ENCODE measurements at regions not wholly inside any gene's neighbourhood (a gene's known extent, or its start where the extent isn't known, plus 50 kb on each side); places are given as distances from the start of the nearest gene placed in this dataset.

DNA sequence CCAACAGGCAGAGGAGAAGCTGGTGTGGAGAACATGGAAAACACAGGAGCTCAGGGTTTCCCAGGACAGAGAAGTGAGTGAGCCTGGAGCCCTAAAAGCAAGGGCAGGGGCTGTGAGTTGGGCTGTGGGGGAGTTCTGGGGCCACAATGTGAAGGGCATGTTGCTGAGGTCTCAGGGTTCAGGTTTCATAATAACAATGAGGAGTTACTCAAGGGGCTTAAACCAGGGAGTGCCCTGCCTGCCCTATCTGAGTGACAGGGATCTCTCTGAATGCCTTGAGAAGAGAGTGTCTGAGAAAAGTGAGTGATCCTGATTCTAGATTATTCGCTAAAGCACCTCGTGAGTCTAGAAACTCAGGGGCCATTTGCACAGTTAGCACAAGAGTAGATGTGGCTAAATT lies 129.6 kb downstream of the VPREB1 start:
- H2BK120ac ChIP-seq (ENCODE audit: low read depth, low read length): no peak overlapping the region
- no TSS peak for BruUV-seq (replicated peaks)
- H4K8ac ChIP-seq (ENCODE audit: low read depth in 2 of 2, low read length in 2 of 2): no peak overlapping the region
- no peak overlapping the region for H3K18ac ChIP-seq (ENCODE audit: low read depth, low read length)
- H2BK15ac ChIP-seq (ENCODE audit: low read depth, low read length): no peak overlapping the region
- H3K27me3 ChIP-seq (ENCODE audit: control insufficient read depth, insufficient read depth, low read length): peaks cover 14% of the 10 kb centered on the region; the same call in 1 of the 2 replicates
- H3K9me3 ChIP-seq (ENCODE audit: control insufficient read depth, insufficient read depth, low read length): no peaks in the 10 kb centered on the region
- H3K9ac ChIP-seq (ENCODE audit: low read depth, low read length): no peak overlapping the region
- H3K4me3 ChIP-seq (ENCODE audit: insufficient read depth, low read depth, low read length): no peak overlapping the region
- H3K27ac ChIP-seq (ENCODE audit: insufficient read depth, low read length): no peak overlapping the region
- no peaks in the 10 kb centered on the region for H3K79me1 ChIP-seq (ENCODE audit: low read depth in 1 of 2, low read length in 2 of 2)
- H3K23ac ChIP-seq (ENCODE audit: low read depth, low read length): no peak overlapping the region
- H3K56ac ChIP-seq (ENCODE audit: extremely low read depth, insufficient read depth, low read length): no peak overlapping the region
- no peak overlapping the region for H3K4me2 ChIP-seq (ENCODE audit: low read depth, low read length)
- dilution Hi-C loops (cut with HindIII; ENCODE audit: low sequenced_read_pairs, unreplicated experiment) (no loop called here), intact Hi-C loops (cut with micrococcal nuclease) (loop anchor here (1.0 kb wide), 1 partner anchor 22 kb away; no protein-coding TSS in a partner anchor), in situ Hi-C loops (cut with MboI; ENCODE audit: low sequenced_read_pairs) (no loop called here)
- no peak overlapping the region for H4K91ac ChIP-seq (ENCODE audit: insufficient read depth, low read depth, low read length)
- H2AK5ac ChIP-seq (ENCODE audit: low read depth, low read length): no peak overlapping the region
- no peak overlapping the region for H2AK9ac ChIP-seq (replicated peaks; ENCODE audit: low read depth, low read length, poor library complexity)
- no peaks in the 10 kb centered on the region for H3K9me1 ChIP-seq (ENCODE audit: insufficient read depth, low read length)
- DNase-seq: no peak
- ATAC-seq (ENCODE audit: low read depth): no peak
- H2AFZ ChIP-seq (replicated peaks; ENCODE audit: low read length, poor library complexity): no peak overlapping the region
- CTCF ChIA-PET: no interaction called here
- POLR2A ChIA-PET (ENCODE audit: unreplicated experiment): no interaction called here
- no peaks in the 10 kb centered on the region for H3K36me3 ChIP-seq (ENCODE audit: control insufficient read depth, insufficient read depth, low read length)
- H4K20me1 ChIP-seq (ENCODE audit: insufficient read depth, low read length): no peaks in the 10 kb centered on the region
- no peak overlapping the region for H2BK20ac ChIP-seq (ENCODE audit: low read depth, low read length)
- no peak overlapping the region for H2BK5ac ChIP-seq (ENCODE audit: low read depth, low read length, poor library complexity, severe bottlenecking)
- H4K5ac ChIP-seq (ENCODE audit: low read depth, low read length): no peak overlapping the region
- TF ChIP-seq, protein P1, sequence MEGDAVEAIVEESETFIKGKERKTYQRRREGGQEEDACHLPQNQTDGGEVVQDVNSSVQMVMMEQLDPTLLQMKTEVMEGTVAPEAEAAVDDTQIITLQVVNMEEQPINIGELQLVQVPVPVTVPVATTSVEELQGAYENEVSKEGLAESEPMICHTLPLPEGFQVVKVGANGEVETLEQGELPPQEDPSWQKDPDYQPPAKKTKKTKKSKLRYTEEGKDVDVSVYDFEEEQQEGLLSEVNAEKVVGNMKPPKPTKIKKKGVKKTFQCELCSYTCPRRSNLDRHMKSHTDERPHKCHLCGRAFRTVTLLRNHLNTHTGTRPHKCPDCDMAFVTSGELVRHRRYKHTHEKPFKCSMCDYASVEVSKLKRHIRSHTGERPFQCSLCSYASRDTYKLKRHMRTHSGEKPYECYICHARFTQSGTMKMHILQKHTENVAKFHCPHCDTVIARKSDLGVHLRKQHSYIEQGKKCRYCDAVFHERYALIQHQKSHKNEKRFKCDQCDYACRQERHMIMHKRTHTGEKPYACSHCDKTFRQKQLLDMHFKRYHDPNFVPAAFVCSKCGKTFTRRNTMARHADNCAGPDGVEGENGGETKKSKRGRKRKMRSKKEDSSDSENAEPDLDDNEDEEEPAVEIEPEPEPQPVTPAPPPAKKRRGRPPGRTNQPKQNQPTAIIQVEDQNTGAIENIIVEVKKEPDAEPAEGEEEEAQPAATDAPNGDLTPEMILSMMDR (conservative IDR thresholded peaks at IDR 0.05; ENCODE audit: low read depth, low read length): no peak
- TF ChIP-seq RAD21 (IDR thresholded peaks at IDR 0.05; ENCODE audit: low read length): no peak
- no peak for TF ChIP-seq MAZ (IDR thresholded peaks at IDR 0.05; ENCODE audit: borderline replicate concordance, low read depth, low read length)
- no peak for TF ChIP-seq MXI1 (IDR thresholded peaks at IDR 0.05; ENCODE audit: borderline replicate concordance, low read depth, low read length)
- TF ChIP-seq BHLHE40 (IDR thresholded peaks at IDR 0.05; ENCODE audit: low read depth, low read length): no peak
- no peak for TF ChIP-seq RCOR1 (IDR thresholded peaks at IDR 0.05; ENCODE audit: insufficient replicate concordance, low read length)
- TF ChIP-seq POLR2A (IDR thresholded peaks at IDR 0.05; ENCODE audit: low read depth, low read length): no peak
- TF ChIP-seq, protein P2, sequence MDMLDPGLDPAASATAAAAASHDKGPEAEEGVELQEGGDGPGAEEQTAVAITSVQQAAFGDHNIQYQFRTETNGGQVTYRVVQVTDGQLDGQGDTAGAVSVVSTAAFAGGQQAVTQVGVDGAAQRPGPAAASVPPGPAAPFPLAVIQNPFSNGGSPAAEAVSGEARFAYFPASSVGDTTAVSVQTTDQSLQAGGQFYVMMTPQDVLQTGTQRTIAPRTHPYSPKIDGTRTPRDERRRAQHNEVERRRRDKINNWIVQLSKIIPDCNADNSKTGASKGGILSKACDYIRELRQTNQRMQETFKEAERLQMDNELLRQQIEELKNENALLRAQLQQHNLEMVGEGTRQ (IDR thresholded peaks at IDR 0.05; ENCODE audit: low read depth, low read length): no peak
- no peak for TF ChIP-seq CEBPB (IDR thresholded peaks at IDR 0.05; ENCODE audit: low read depth, low read length)
- no peak for TF ChIP-seq SMC3 (IDR thresholded peaks at IDR 0.05; ENCODE audit: low read depth, low read length)
- no peak for TF ChIP-seq CHD1 (IDR thresholded peaks at IDR 0.05; ENCODE audit: low read depth, low read length)
- TF ChIP-seq FOS (IDR thresholded peaks at IDR 0.05; ENCODE audit: low read depth, low read length): no peak
- TF ChIP-seq MAFK (IDR thresholded peaks at IDR 0.05; ENCODE audit: low read depth, low read length): no peak
- no peak for TF ChIP-seq RFX5 (IDR thresholded peaks at IDR 0.05; ENCODE audit: low read depth, low read length)
- no peak for TF ChIP-seq NFE2L2 (IDR thresholded peaks at IDR 0.05; ENCODE audit: low read depth, low read length)
- TF ChIP-seq, protein P3, sequence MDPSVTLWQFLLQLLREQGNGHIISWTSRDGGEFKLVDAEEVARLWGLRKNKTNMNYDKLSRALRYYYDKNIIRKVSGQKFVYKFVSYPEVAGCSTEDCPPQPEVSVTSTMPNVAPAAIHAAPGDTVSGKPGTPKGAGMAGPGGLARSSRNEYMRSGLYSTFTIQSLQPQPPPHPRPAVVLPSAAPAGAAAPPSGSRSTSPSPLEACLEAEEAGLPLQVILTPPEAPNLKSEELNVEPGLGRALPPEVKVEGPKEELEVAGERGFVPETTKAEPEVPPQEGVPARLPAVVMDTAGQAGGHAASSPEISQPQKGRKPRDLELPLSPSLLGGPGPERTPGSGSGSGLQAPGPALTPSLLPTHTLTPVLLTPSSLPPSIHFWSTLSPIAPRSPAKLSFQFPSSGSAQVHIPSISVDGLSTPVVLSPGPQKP (IDR thresholded peaks at IDR 0.05; ENCODE audit: borderline replicate concordance, low read depth, low read length): no peak
- H3K4ac ChIP-seq (ENCODE audit: low read depth, low read length): no peak overlapping the region
- H3K4me1 ChIP-seq (ENCODE audit: control insufficient read depth, insufficient read depth, low read length): no peaks in the 10 kb centered on the region
- WGBS, 2 experiments (ENCODE audit: extremely low coverage in 2 of 2, insufficient read length in 1 of 2): no CpG with 5 or more reads among the region's 2 CpGs
- no peak overlapping the region for H3K14ac ChIP-seq (replicated peaks; ENCODE audit: low read depth, low read length)

Data from IMR-90 (cell line).